Neutrophil (primary cell): ENCODE measurements at regions not wholly inside any gene's neighbourhood (a gene's known extent, or its start where the extent isn't known, plus 50 kb on each side); places are given as distances from the start of the nearest gene placed in this dataset.

Source experiments
- H3K27ac ChIP-seq: fragments of 200-600 bp; sonication (generic); 2 replicates; pipeline ENCODE4 v1.5.1; 2016; ENCODE audit warnings: mild to moderate bottlenecking, moderate library complexity
- H3K27me3 ChIP-seq: fragments of 200-600 bp; sonication (generic); 2 replicates; pipeline ENCODE4 v1.6.0; 2016; ENCODE audit warnings: mild to moderate bottlenecking
- H3K36me3 ChIP-seq: fragments of 200-600 bp; sonication (generic); 2 replicates; pipeline ENCODE4 v1.5.1; 2017
- H3K4me1 ChIP-seq, 2 experiments: fragments of 200-600 bp in 1 of 2; sonication (generic) in 1 of 2; 1 replicate in 1 of 2; 2 replicates in 1 of 2; pipeline versions ENCODE4 v1.5.1 to v1.6.1; 2013 to 2016; ENCODE audit warnings: low read depth in 1 of 2, low read length in 1 of 2, mild to moderate bottlenecking in 1 of 2, moderate library complexity in 1 of 2; ENCODE audit not compliant: control insufficient read depth in 1 of 2, insufficient read depth in 1 of 2
- H3K4me3 ChIP-seq, 2 experiments: fragments of 200-600 bp in 1 of 2; sonication (generic) in 1 of 2; 1 replicate in 1 of 2; 2 replicates in 1 of 2; pipeline ENCODE4 v1.5.1; 2013 to 2016; ENCODE audit warnings: low read depth in 1 of 2, low read length in 1 of 2, mild to moderate bottlenecking in 1 of 2, moderate library complexity in 1 of 2
- H3K9me3 ChIP-seq: fragments of 200-600 bp; sonication (generic); 2 replicates; pipeline ENCODE4 v1.5.1; 2016
- TF ChIP-seq, protein P1 (sequence below): fragments of 200-600 bp; sonication (generic); IDR thresholded peaks from 2 replicates; pipeline ENCODE4 v1.5.1; 2016; ENCODE audit warnings: antibody characterized with exemption

DNA sequence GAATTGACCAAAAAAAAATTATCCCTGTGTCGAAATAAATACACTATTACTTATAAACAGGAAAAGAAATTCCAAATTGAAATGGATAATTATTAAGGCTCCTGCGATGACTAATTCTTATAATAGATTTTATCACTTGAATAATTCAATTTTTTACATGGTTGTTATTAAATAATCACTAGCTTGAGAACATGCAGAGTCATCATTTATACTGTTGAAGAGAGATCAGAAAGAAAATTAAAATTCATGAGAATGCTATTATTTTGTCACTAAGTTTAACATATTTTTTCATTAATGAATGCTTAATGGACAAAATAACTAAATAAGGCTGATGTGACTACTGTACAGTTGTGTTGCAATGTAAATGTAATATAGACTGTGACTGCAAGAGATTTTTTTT, 1011.3 kb upstream of the C9orf72 start:
- H3K27ac ChIP-seq: no peak overlapping the region
- H3K36me3 ChIP-seq: no peaks in the 10 kb centered on the region
- H3K9me3 ChIP-seq: no peaks in the 10 kb centered on the region
- H3K4me3 ChIP-seq: no peak overlapping the region
- H3K27me3 ChIP-seq: no peaks in the 10 kb centered on the region
- TF ChIP-seq, protein P1, sequence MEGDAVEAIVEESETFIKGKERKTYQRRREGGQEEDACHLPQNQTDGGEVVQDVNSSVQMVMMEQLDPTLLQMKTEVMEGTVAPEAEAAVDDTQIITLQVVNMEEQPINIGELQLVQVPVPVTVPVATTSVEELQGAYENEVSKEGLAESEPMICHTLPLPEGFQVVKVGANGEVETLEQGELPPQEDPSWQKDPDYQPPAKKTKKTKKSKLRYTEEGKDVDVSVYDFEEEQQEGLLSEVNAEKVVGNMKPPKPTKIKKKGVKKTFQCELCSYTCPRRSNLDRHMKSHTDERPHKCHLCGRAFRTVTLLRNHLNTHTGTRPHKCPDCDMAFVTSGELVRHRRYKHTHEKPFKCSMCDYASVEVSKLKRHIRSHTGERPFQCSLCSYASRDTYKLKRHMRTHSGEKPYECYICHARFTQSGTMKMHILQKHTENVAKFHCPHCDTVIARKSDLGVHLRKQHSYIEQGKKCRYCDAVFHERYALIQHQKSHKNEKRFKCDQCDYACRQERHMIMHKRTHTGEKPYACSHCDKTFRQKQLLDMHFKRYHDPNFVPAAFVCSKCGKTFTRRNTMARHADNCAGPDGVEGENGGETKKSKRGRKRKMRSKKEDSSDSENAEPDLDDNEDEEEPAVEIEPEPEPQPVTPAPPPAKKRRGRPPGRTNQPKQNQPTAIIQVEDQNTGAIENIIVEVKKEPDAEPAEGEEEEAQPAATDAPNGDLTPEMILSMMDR: no peak
- no peaks in the 10 kb centered on the region for H3K4me1 ChIP-seq

GRCh38 chr9:28587052-28587451, 1013.8 kb upstream of the C9orf72 start:
- no peaks in the 10 kb centered on the region for H3K27me3 ChIP-seq
- TF ChIP-seq, protein P1: no peak
- no peaks in the 10 kb centered on the region for H3K4me1 ChIP-seq
- no peaks in the 10 kb centered on the region for H3K9me3 ChIP-seq
- H3K4me3 ChIP-seq: no peak overlapping the region
- H3K27ac ChIP-seq: no peak overlapping the region
- H3K36me3 ChIP-seq: no peaks in the 10 kb centered on the region

DNA sequence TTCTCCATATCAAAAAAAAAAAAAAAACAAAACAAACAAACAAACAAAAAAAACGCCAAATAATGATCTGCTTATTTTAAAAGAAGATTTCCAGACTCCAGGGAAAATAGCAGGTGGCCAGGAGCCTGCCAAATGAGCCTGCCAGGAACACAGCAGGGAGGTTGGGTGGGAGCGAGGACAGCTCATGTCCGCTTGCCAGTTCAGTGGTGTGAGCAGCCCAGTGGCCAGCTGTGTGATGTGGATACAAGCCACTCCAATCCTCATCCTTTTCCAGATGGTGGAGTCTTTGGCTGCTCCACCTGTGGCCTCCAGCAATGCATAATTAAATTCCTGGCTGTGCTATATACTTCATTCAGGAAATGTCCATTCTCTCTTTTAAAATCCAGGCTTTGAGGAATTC, 1025.1 kb upstream of the C9orf72 start:
- Histone ChIP-seq H3K36me3 (no peaks in the 10 kb centered on the region), H3K9me3 (no peaks in the 10 kb centered on the region), H3K4me1 (no peaks in the 10 kb centered on the region), H3K27ac (no peak overlapping the region), H3K4me3 (no peak overlapping the region), H3K27me3 (no peaks in the 10 kb centered on the region)
- TF ChIP-seq, protein P1: no peak

DNA sequence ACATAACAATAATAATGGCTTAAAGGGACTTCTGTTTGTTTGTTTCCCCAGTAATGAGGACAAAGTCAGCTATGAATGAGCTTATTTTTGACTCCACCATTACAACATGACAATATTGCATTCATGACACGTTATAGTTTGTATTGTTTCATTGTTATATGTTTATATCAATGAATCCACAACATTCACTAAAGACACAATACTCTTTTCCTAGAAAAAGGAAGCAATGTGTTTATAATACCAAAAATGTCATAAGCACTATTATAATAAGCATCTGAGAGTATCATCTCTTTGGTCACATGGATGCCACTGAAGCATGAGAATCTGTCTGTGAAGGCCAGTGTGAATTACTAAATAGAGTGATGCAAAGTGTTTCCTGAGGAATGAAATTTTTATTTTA, 1026.9 kb upstream of the C9orf72 start:
- TF ChIP-seq, protein P1: no peak
- Histone ChIP-seq H3K4me1 (no peaks in the 10 kb centered on the region), H3K36me3 (no peaks in the 10 kb centered on the region), H3K9me3 (no peaks in the 10 kb centered on the region), H3K27me3 (no peaks in the 10 kb centered on the region), H3K4me3 (no peak overlapping the region), H3K27ac (no peak overlapping the region)

GRCh38 chr9:28607843-28608242, 1034.6 kb upstream of the C9orf72 start:
- TF ChIP-seq, protein P1: no peak
- Histone ChIP-seq H3K27me3 (no peaks in the 10 kb centered on the region), H3K4me3 (no peak overlapping the region), H3K4me1 (no peaks in the 10 kb centered on the region), H3K27ac (no peak overlapping the region), H3K9me3 (no peaks in the 10 kb centered on the region), H3K36me3 (no peaks in the 10 kb centered on the region)

- H3K27me3 ChIP-seq: no peaks in the 10 kb centered on the region
- TF ChIP-seq, protein P1: no peak
Observed at GRCh38 chr9:28610339-28610738, 1037.1 kb upstream of the C9orf72 start.

More at GRCh38 chr9:28610339-28610738, 1037.1 kb upstream of the C9orf72 start:
- Histone ChIP-seq H3K4me3 (no peak overlapping the region), H3K4me1 (no peaks in the 10 kb centered on the region), H3K9me3 (no peaks in the 10 kb centered on the region), H3K27ac (no peak overlapping the region), H3K36me3 (no peaks in the 10 kb centered on the region)
